ENCODE measurements at regions not wholly inside any gene's neighbourhood (a gene's known extent, or its start where the extent isn't known, plus 50 kb on each side); places are given as distances from the start of the nearest gene placed in this dataset.

DNA sequence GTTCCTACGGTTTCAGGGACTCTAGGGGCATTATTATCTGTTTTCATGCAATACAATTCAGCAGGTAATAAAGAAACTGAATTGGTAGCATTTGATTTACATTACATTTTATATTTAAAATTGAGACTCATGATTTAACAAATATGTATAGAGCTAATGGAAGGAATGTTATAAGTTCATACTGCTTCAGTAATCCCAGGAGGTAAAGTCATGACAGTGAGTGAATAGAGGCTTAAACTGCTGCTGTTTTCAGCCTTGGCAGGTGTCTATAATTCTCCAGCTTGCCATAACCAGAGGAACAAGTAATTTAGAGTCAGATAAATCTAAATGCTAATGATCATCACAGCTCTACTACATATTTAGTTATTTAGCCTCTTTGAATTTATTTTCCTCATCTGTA is 360.8 kb upstream of the MANEA start:
- no peak for TF ChIP-seq POLR2AphosphoS5 (IDR thresholded peaks at IDR 0.05)
- TF ChIP-seq POLR2A (IDR thresholded peaks at IDR 0.05), result no peak
- no peak for TF ChIP-seq CTCF (IDR thresholded peaks at IDR 0.05 in 8 of 11, conservative IDR thresholded peaks at IDR 0.05 in 3 of 11)
- Histone ChIP-seq H3K4me1 (no peaks in the 10 kb centered on the region), H3K9me3 (no peaks in the 10 kb centered on the region), H3K27ac (no peak overlapping the region), H3K36me3 (no peaks in the 10 kb centered on the region), H3K4me3 (no peak overlapping the region), H3K27me3 (replicated peaks in 1 of 7) (no peaks in the 10 kb centered on the region)
- WGBS, 5 donors, result 26 to 57% (median 47%) methylated on average over 1 of the region's 1 CpG
- no peak for DNase-seq
- intact Hi-C loops (cut with DNase I; ENCODE audit: low total_unique reads), result no loop called here

DNA sequence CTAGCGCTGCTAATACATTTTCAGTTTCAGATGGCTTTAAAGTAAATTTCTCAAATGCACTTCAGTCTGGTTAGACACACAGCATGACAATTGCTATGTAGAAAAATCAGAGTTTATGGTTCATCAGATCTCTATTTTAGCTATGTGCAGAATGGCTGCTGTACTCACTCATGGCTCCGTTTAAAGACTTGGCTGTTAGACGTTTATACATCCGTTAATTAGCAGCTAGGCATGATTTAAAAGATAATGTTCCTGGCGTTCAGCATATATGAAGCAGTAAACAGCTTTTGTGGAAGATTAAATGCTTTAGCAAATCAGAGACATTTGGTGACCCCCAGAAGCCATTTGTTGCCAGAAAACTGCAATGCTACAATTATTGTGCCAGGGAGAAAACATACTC is 350.0 kb upstream of the MANEA start:
- intact Hi-C loops (cut with DNase I; ENCODE audit: low total_unique reads), result no loop called here
- Histone ChIP-seq H3K36me3 (no peaks in the 10 kb centered on the region), H3K4me3 (no peak overlapping the region), H3K9me3 (no peaks in the 10 kb centered on the region), H3K4me1 (no peaks in the 10 kb centered on the region), H3K27ac (no peak overlapping the region), H3K27me3 (replicated peaks in 1 of 7) (no peaks in the 10 kb centered on the region)
- WGBS, 5 donors, result 29 to 42% (median 33%) methylated on average over 5 of the region's 5 CpGs
- no peak for DNase-seq
- TF ChIP-seq POLR2AphosphoS5 (IDR thresholded peaks at IDR 0.05), result no peak

DNA sequence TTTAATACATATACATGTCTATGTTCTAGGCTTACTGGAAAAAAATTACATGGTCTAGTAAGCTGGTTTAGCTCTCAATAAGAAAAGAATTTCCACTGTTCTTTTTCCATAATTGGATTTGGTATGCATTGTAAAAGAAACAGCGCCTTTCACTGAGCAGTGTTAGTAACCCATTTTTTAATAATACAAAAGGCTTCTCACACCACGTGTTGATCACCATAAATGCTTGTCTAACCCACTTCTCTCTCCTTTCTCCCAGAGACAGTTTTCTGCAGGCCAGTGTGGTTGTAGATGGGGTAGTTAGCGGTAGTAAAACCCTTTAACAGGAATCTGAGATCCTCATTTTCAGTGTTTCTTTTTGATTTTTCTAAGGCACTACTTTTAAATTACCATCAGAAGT is 348.7 kb upstream of the MANEA start:
- Histone ChIP-seq H3K4me1 (no peaks in the 10 kb centered on the region), H3K9me3 (no peaks in the 10 kb centered on the region), H3K36me3 (no peaks in the 10 kb centered on the region), H3K4me3 (no peak overlapping the region), H3K27ac (no peak overlapping the region), H3K27me3 (replicated peaks in 1 of 7) (no peaks in the 10 kb centered on the region)
- no peak for DNase-seq
- no peak for TF ChIP-seq POLR2AphosphoS5 (IDR thresholded peaks at IDR 0.05)
- TF ChIP-seq POLR2A (IDR thresholded peaks at IDR 0.05), result no peak
- no peak for TF ChIP-seq CTCF (IDR thresholded peaks at IDR 0.05 in 8 of 11, conservative IDR thresholded peaks at IDR 0.05 in 3 of 11)
- intact Hi-C loops (cut with DNase I; ENCODE audit: low total_unique reads), result no loop called here
- WGBS, 5 donors, result 36 to 45% (median 43%) methylated on average over 3 of the region's 3 CpGs

DNA sequence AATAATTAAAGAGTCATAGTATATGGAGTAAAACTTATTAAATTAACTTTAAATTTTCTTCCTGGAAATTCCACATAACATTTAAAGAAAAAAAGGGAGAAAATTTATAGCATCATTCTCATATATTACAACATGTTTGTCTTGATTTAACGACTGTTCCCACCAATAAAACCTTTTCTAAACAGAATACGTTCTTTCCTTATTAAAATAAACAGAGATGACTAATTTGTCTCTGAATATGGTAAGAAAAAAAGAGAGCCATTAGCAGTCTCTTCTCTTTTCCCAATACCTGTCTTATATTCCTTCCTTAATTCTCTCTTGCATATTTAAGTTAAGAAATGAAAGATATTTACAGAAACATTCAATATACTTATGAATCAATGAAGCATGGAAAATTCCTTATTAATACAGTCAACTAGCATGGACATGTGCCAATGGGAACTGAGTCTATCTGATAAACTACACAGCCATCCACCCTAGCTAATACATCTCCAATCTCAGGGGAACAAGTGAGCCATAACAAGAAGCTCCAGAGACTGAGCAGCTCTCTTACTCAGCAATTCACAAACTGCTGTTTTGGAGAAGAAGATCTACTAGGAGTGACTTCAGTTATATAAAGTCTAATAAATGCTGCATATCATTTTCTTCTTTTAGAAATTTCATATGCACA is 347.1 kb upstream of the MANEA start:
- Histone ChIP-seq H3K27me3 (replicated peaks in 1 of 7) (no peaks in the 10 kb centered on the region), H3K4me3 (no peak overlapping the region), H3K4me1 (no peaks in the 10 kb centered on the region), H3K27ac (no peak overlapping the region), H3K9me3 (no peaks in the 10 kb centered on the region), H3K36me3 (no peaks in the 10 kb centered on the region)
- intact Hi-C loops (cut with DNase I; ENCODE audit: low total_unique reads), result no loop called here
- WGBS, 5 donors, result 60 to 68% (median 62%) methylated on average over 2 of the region's 2 CpGs
- no peak for DNase-seq
- no peak for TF ChIP-seq POLR2A (IDR thresholded peaks at IDR 0.05)
- TF ChIP-seq CTCF (IDR thresholded peaks at IDR 0.05 in 8 of 11, conservative IDR thresholded peaks at IDR 0.05 in 3 of 11), result no peak
- no peak for TF ChIP-seq POLR2AphosphoS5 (IDR thresholded peaks at IDR 0.05)

GRCh38 chr6:95231416-95231815 is 345.9 kb upstream of the MANEA start:
- H3K27ac ChIP-seq, result no peak overlapping the region
- H3K4me3 ChIP-seq, result no peak overlapping the region
- no peaks in the 10 kb centered on the region for H3K27me3 ChIP-seq (replicated peaks in 1 of 7)
- H3K9me3 ChIP-seq, result no peaks in the 10 kb centered on the region
- H3K36me3 ChIP-seq, result no peaks in the 10 kb centered on the region
- no peaks in the 10 kb centered on the region for H3K4me1 ChIP-seq
- DNase-seq, result no peak
- intact Hi-C loops (cut with DNase I; ENCODE audit: low total_unique reads), result no loop called here
- TF ChIP-seq POLR2AphosphoS5 (IDR thresholded peaks at IDR 0.05) (no peak), POLR2A (IDR thresholded peaks at IDR 0.05) (no peak), CTCF (IDR thresholded peaks at IDR 0.05 in 8 of 11, conservative IDR thresholded peaks at IDR 0.05 in 3 of 11) (no peak)
